HepG2 (cell line): ENCODE measurements at regions not wholly inside any gene's neighbourhood (a gene's known extent, or its start where the extent isn't known, plus 50 kb on each side); places are given as distances from the start of the nearest gene placed in this dataset.

Experiments used
- ARID2 ChIP-seq: sonication (generic); formaldehyde crosslinking; IDR thresholded peaks from 2 replicates; pipeline ENCODE4 v1.8.1; 2022; ENCODE audit warnings: mild to moderate bottlenecking, missing genetic modification reagents, borderline replicate concordance
- FOXA1 ChIP-seq, 2 experiments: fragments of 450-650 bp in 1 of 2; sonication (generic) in 1 of 2; formaldehyde crosslinking in 1 of 2; IDR thresholded peaks; 2 replicates each; pipeline versions ENCODE4 v1.4.0 to v1.6.1; 2016 to 2020; ENCODE audit warnings: missing genetic modification reagents in 1 of 2
- FOXO1 ChIP-seq: sonication (generic); formaldehyde crosslinking; IDR thresholded peaks from 2 replicates; pipeline ENCODE4 v1.4.0; 2020; ENCODE audit warnings: missing genetic modification reagents
- GFI1 ChIP-seq: sonication (generic); formaldehyde crosslinking; IDR thresholded peaks from 2 replicates; pipeline ENCODE4 v1.5.0; 2020; ENCODE audit warnings: missing genetic modification reagents, mild to moderate bottlenecking, borderline replicate concordance
- HNRNPK ChIP-seq: fragments of 200-400 bp; formaldehyde crosslinking; IDR thresholded peaks from 2 replicates; pipeline ENCODE4 v1.6.1; 2018; ENCODE audit warnings: low read length, low read depth, moderate library complexity, mild to moderate bottlenecking; ENCODE audit not compliant: poor library complexity, severe bottlenecking
- KLF9 ChIP-seq: IDR thresholded peaks from 2 replicates; pipeline ENCODE4 v1.6.1; 2016; ENCODE audit warnings: low read depth
- KMT2A ChIP-seq: sonication (generic); formaldehyde crosslinking; IDR thresholded peaks from 2 replicates; pipeline ENCODE4 v1.4.0; 2020; ENCODE audit warnings: missing genetic modification reagents
- NCOA5 ChIP-seq: sonication (generic); formaldehyde crosslinking; IDR thresholded peaks from 2 replicates; pipeline ENCODE4 v1.4.0; 2020; ENCODE audit warnings: missing genetic modification reagents
- NFKBIZ ChIP-seq: IDR thresholded peaks from 2 replicates; pipeline ENCODE4 v1.6.1; 2018; ENCODE audit warnings: missing genetic modification reagents, missing compliant biosample characterization
- NKX3-1 ChIP-seq: sonication (generic); formaldehyde crosslinking; IDR thresholded peaks from 2 replicates; pipeline ENCODE4 v1.5.0; 2020; ENCODE audit warnings: missing genetic modification reagents
- PCBP2 ChIP-seq: fragments of 200-400 bp; formaldehyde crosslinking; optimal IDR thresholded peaks from 2 replicates; pipeline ENCODE3; 2018; ENCODE audit warnings: low read length, low read depth; ENCODE audit not compliant: poor library complexity, severe bottlenecking
- POLR2G ChIP-seq: fragments of 200-400 bp; formaldehyde crosslinking; IDR thresholded peaks from 2 replicates; pipeline ENCODE4 v1.6.1; 2018; ENCODE audit warnings: mild to moderate bottlenecking, low read depth, low read length, moderate library complexity
- THYN1 ChIP-seq: sonication (generic); formaldehyde crosslinking; IDR thresholded peaks from 2 replicates; pipeline ENCODE4 v1.8.1; 2023; ENCODE audit warnings: low read depth, mild to moderate bottlenecking, moderate library complexity, missing genetic modification reagents, borderline replicate concordance
- ZBTB7B ChIP-seq: sonication (generic); formaldehyde crosslinking; IDR thresholded peaks from 2 replicates; pipeline ENCODE4 v1.4.0; 2020; ENCODE audit warnings: missing genetic modification reagents
- ZFY ChIP-seq: sonication (generic); formaldehyde crosslinking; IDR thresholded peaks from 2 replicates; pipeline ENCODE4 v1.4.0; 2020; ENCODE audit warnings: missing genetic modification reagents
- ZKSCAN1 ChIP-seq: fragments of 150-350 bp; IDR thresholded peaks from 2 replicates; pipeline ENCODE4 v1.6.1; 2014; ENCODE audit warnings: low read length
- ZNF282 ChIP-seq: fragments of 450-650 bp; IDR thresholded peaks from 2 replicates; pipeline ENCODE4 v1.6.1; 2018; ENCODE audit not compliant: partially characterized antibody
- ZNF550 ChIP-seq: sonication (generic); formaldehyde crosslinking; IDR thresholded peaks from 2 replicates; pipeline ENCODE4 v1.4.0; 2020; ENCODE audit warnings: mild to moderate bottlenecking, missing genetic modification reagents, borderline replicate concordance
- ZNF674 ChIP-seq: sonication (generic); formaldehyde crosslinking; IDR thresholded peaks from 2 replicates; pipeline ENCODE4 v1.5.0; 2020; ENCODE audit warnings: low read depth, mild to moderate bottlenecking, missing genetic modification reagents
- ZNF720 ChIP-seq: sonication (generic); formaldehyde crosslinking; IDR thresholded peaks from 2 replicates; pipeline ENCODE4 v1.4.0; 2020; ENCODE audit warnings: missing genetic modification reagents
- TF ChIP-seq, protein P1 (sequence below): IDR thresholded peaks from 2 replicates; pipeline ENCODE4 v1.6.1; 2016; ENCODE audit warnings: missing compliant biosample characterization, missing genetic modification reagents, borderline replicate concordance
- TF ChIP-seq, protein P2 (sequence below): sonication (generic); formaldehyde crosslinking; IDR thresholded peaks from 2 replicates; pipeline ENCODE4 v1.4.0; 2020; ENCODE audit warnings: mild to moderate bottlenecking, missing genetic modification reagents
- TF ChIP-seq, protein P3 (sequence below): IDR thresholded peaks from 2 replicates; pipeline ENCODE4 v1.6.1; 2016; ENCODE audit warnings: missing compliant biosample characterization, missing genetic modification reagents, borderline replicate concordance
- TF ChIP-seq, protein P4 (sequence below), 2 experiments: sonication (generic) in 1 of 2; formaldehyde crosslinking in 1 of 2; IDR thresholded peaks; 2 replicates each; pipeline versions ENCODE4 v1.4.0 to v1.6.1; 2018 to 2020; ENCODE audit warnings: missing genetic modification reagents in 2 of 2, borderline replicate concordance in 1 of 2, low read depth in 1 of 2, mild to moderate bottlenecking in 1 of 2, missing biosample characterization in 1 of 2
- TF ChIP-seq, protein P5 (sequence below): sonication (generic); formaldehyde crosslinking; IDR thresholded peaks from 2 replicates; pipeline ENCODE4 v1.8.0; 2022; ENCODE audit warnings: missing genetic modification reagents, low read depth, mild to moderate bottlenecking, borderline replicate concordance

DNA sequence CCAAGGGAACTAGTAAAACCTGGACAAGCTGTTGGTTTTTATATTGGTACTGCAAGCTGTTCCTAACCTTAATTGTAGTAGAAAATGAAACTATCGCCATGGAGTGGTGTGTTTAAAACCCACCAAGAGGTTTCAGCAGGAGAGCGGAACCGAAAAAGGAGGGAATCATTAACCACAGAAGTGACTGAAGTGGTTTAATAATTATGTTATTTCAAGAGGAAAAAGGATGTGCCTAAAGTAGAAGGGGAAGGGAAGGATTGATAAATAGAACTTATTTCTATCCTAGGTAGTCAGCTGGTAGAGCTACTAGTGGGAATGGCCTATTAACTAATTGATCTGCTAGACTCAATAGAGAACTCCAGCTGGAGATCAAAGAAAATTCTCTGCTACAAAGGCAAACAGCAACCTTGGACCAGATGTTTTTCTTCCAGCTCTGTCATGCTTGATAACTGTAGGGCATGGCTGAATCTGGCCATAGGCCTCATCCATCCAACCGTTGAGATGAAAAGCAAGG lies 91.8 kb downstream of the BAMBI start (continued):
- no peak for TF ChIP-seq POLR2G
- TF ChIP-seq HNRNPK: no peak
- TF ChIP-seq THYN1 (CRISPR knock-in tag): no peak
- TF ChIP-seq ZNF674: no peak
- TF ChIP-seq NFKBIZ: no peak
- no peak for TF ChIP-seq KMT2A (CRISPR knock-in tag)
- TF ChIP-seq ZFY (CRISPR knock-in tag): peak; percentile 71
- TF ChIP-seq ZBTB7B: no peak
- no peak for TF ChIP-seq ZNF550 (CRISPR knock-in tag)
- TF ChIP-seq ARID2 (CRISPR knock-in tag): no peak
- no peak for TF ChIP-seq GFI1 (CRISPR knock-in tag)
- TF ChIP-seq ZNF720 (CRISPR knock-in tag): no peak
- TF ChIP-seq, protein P1, sequence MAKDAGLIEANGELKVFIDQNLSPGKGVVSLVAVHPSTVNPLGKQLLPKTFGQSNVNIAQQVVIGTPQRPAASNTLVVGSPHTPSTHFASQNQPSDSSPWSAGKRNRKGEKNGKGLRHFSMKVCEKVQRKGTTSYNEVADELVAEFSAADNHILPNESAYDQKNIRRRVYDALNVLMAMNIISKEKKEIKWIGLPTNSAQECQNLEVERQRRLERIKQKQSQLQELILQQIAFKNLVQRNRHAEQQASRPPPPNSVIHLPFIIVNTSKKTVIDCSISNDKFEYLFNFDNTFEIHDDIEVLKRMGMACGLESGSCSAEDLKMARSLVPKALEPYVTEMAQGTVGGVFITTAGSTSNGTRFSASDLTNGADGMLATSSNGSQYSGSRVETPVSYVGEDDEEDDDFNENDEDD (CRISPR knock-in tag): no peak
- TF ChIP-seq NKX3-1: no peak
- TF ChIP-seq ZNF282: no peak
- TF ChIP-seq FOXA1 (IDR thresholded peaks at IDR 0.05): no peak
- peak; percentile 32; the same call in 1 of the 2 replicates for TF ChIP-seq FOXA1 (CRISPR knock-in tag; IDR thresholded peaks at IDR 0.05)
- TF ChIP-seq, protein P2, sequence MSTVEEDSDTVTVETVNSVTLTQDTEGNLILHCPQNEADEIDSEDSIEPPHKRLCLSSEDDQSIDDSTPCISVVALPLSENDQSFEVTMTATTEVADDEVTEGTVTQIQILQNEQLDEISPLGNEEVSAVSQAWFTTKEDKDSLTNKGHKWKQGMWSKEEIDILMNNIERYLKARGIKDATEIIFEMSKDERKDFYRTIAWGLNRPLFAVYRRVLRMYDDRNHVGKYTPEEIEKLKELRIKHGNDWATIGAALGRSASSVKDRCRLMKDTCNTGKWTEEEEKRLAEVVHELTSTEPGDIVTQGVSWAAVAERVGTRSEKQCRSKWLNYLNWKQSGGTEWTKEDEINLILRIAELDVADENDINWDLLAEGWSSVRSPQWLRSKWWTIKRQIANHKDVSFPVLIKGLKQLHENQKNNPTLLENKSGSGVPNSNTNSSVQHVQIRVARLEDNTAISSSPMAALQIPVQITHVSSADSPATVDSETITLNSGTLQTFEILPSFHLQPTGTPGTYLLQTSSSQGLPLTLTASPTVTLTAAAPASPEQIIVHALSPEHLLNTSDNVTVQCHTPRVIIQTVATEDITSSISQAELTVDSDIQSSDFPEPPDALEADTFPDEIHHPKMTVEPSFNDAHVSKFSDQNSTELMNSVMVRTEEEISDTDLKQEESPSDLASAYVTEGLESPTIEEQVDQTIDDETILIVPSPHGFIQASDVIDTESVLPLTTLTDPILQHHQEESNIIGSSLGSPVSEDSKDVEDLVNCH (CRISPR knock-in tag): no peak
- TF ChIP-seq, protein P3, sequence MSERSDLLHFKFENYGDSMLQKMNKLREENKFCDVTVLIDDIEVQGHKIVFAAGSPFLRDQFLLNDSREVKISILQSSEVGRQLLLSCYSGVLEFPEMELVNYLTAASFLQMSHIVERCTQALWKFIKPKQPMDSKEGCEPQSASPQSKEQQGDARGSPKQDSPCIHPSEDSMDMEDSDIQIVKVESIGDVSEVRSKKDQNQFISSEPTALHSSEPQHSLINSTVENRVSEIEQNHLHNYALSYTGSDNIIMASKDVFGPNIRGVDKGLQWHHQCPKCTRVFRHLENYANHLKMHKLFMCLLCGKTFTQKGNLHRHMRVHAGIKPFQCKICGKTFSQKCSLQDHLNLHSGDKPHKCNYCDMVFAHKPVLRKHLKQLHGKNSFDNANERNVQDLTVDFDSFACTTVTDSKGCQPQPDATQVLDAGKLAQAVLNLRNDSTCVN (CRISPR knock-in tag): no peak
- TF ChIP-seq ZKSCAN1: no peak
- no peak for TF ChIP-seq PCBP2
- TF ChIP-seq FOXO1: peak; percentile 69; the same call in 1 of the 2 replicates
- TF ChIP-seq, protein P4, sequence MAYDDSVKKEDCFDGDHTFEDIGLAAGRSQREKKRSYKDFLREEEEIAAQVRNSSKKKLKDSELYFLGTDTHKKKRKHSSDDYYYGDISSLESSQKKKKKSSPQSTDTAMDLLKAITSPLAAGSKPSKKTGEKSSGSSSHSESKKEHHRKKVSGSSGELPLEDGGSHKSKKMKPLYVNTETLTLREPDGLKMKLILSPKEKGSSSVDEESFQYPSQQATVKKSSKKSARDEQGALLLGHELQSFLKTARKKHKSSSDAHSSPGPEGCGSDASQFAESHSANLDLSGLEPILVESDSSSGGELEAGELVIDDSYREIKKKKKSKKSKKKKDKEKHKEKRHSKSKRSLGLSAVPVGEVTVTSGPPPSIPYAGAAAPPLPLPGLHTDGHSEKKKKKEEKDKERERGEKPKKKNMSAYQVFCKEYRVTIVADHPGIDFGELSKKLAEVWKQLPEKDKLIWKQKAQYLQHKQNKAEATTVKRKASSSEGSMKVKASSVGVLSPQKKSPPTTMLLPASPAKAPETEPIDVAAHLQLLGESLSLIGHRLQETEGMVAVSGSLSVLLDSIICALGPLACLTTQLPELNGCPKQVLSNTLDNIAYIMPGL (CRISPR knock-in tag; IDR thresholded peaks at IDR 0.05; ENCODE audit: borderline replicate concordance in 1 of 2, low read depth in 1 of 2): no peak
- TF ChIP-seq, protein P5, sequence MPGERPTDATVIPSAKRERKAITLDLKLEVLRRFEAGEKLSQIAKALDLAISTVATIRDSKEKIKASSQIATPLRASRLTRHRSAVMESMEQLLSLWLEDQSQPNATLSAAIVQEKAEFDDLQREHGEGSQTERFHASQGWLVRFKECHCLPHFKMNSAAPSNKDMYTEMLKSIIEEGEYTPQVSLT: no peak
- TF ChIP-seq NCOA5 (CRISPR knock-in tag): no peak
- TF ChIP-seq KLF9 (CRISPR knock-in tag): no peak
